Astrocyte of the cerebellum (primary cell): ENCODE measurements at regions not wholly inside any gene's neighbourhood (a gene's known extent, or its start where the extent isn't known, plus 50 kb on each side); places are given as distances from the start of the nearest gene placed in this dataset.

ENCODE experiments used
- DNase-seq: peaks from one replicate; pipeline ENCODE4 v3.0.0-alpha.2; 2011; ENCODE audit warnings: low read depth
- H3K4me3 ChIP-seq: 2 replicates; pipeline ENCODE4 v1.5.1; 2011; ENCODE audit warnings: mild to moderate bottlenecking, low read depth, low read length, moderate library complexity
- CTCF ChIP-seq: IDR thresholded peaks from 2 replicates; pipeline ENCODE4 v1.5.1; 2012; ENCODE audit warnings: low read length, low read depth, moderate library complexity, mild to moderate bottlenecking; ENCODE audit errors: missing control alignments
- in situ Hi-C: cut with HindIII; loops from 2 replicates; pipeline ENCODE4 v1.10.0; 2017; ENCODE audit warnings: low sequenced_read_pairs

DNA sequence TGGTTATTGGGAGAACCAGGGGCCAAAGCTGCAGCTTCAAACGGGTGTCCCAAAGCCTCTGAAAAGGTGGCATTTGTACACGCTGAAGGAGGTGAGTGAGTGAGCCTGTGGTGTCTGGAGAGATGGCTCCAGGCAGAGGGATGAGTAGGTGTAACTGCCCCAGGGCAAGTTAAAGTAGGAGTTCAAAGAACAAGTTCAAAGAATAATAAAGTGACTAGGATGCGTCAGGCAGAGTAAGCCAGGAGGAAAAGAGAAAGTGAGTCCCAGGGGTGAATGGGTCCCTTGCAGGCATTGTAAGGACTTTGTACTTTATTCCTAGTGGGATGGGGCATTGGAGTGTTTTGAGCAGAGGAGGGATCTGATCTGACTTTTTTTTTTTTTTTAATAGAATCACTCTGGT is 201.4 kb upstream of the PWP1 start:
- no peak for DNase-seq
- no peak for TF ChIP-seq CTCF
- no peak overlapping the region for H3K4me3 ChIP-seq
- in situ Hi-C loops, result no loop called here

GRCh38 chr12:107484941-107485340 is 200.7 kb upstream of the PWP1 start:
- no peak for TF ChIP-seq CTCF
- in situ Hi-C loops, result no loop called here
- no peak for DNase-seq
- no peak overlapping the region for H3K4me3 ChIP-seq

DNA sequence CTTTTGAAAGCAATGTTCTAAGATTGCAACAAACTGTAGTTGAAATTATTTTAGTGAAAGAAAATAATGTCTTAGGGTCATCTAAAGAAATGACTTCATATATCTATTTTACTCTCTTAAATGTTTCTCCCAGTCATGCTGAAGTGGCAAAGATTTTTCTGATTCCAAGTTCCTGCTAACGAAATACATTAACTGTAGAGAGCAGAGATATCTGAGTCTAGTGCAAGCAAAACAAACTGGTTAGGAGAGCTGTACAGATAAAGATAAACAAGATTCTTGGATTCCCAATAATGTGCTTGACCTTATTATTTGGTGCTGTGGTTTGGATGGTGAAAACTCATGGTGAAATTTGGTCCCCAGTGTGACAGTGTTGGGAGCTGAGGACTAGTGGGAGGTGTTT is 199.9 kb upstream of the PWP1 start:
- TF ChIP-seq CTCF, result no peak

DNA sequence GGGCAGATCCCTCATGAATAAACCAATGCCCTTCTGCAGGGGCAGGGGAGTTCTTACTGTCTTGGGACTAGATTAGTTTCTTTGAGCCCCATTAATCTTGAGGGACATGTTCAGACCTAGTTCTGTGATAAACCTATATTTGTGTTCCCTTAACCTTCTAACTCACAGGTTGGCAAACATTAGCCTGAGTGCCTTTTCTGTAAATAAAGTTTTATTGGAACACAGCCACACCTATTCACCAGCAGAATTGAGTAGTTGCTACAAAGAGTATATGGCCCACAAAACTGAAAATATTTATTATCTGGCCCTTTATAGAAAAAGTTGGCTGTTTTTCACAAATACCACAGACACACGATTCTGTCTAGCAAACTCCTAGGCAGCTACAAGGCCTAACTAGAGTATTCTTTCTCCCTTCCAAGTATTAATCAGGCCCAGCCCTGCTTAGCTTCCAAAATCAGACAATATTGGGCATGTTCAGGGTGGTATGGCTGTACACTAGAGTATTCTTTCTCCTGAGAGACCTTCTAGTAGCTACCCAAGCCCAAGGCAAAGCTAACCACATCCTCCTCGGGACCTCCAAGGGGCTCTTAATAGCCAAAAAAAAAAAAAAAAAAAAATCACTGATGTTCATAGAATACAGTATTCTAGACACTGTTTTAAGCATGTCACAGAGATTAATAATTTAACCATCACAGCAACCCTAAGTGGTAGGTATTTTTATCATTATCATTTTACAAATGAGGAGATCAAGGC is 199.3 kb upstream of the PWP1 start:
- H3K4me3 ChIP-seq, result no peak overlapping the region
- no peak for DNase-seq
- no peak for TF ChIP-seq CTCF
- in situ Hi-C loops, result no loop called here

More for the DNA sequence above, 199.9 kb upstream of the PWP1 start:
- in situ Hi-C loops, result no loop called here
- no peak overlapping the region for H3K4me3 ChIP-seq
- no peak for DNase-seq

- H3K4me3 ChIP-seq, result no peak overlapping the region
- TF ChIP-seq CTCF, result no peak
- in situ Hi-C loops, result no loop called here
- no peak for DNase-seq
Measured at GRCh38 chr12:107487011-107487680, 198.5 kb upstream of the PWP1 start.

DNA sequence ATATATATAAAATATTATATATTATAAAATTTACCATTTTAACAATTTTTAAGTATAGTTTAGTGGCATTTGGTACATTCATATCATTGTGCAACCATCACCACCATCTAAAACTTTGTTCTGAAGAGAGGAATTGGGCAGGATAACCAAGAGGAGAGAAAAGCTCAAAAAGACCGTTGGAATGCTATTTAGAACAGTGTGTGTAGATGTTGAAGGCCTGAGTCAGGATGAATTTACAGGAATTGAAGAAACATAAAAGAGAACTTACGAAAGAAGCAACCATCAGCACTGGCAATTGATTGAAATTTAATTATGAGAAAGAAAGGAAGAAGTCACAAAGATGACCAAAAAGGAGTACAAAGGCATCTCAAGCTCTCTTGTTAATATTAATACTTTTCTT is 196.9 kb upstream of the PWP1 start:
- in situ Hi-C loops, result no loop called here
- no peak for DNase-seq
- no peak for TF ChIP-seq CTCF
- H3K4me3 ChIP-seq, result no peak overlapping the region
